OCI-LY1 (cell line): ENCODE measurements at regions not wholly inside any gene's neighbourhood (a gene's known extent, or its start where the extent isn't known, plus 50 kb on each side); places are given as distances from the start of the nearest gene placed in this dataset.

Experiments
- H2AFZ ChIP-seq: fragments of 200-600 bp; sonication (generic), shearing (Covaris generic); 2 replicates; pipeline ENCODE4 v1.6.0; 2014; ENCODE audit warnings: antibody characterized with exemption, mild to moderate bottlenecking, low read length
- H3F3A ChIP-seq: fragments of 200-600 bp; sonication (generic), shearing (Covaris generic); 2 replicates; pipeline ENCODE4 v1.6.0; 2014; ENCODE audit warnings: mild to moderate bottlenecking, antibody characterized with exemption, low read length, moderate library complexity; ENCODE audit not compliant: insufficient read depth
- H3K27ac ChIP-seq: fragments of 200-600 bp; sonication (generic); 2 replicates; pipeline ENCODE4 v1.5.1; 2014; ENCODE audit warnings: low read length, mixed run types, mild to moderate bottlenecking, low read depth; ENCODE audit not compliant: poor library complexity, severe bottlenecking
- H3K27me3 ChIP-seq: fragments of 200-600 bp; sonication (generic); 2 replicates; pipeline ENCODE4 v1.6.0; 2014; ENCODE audit warnings: antibody characterized with exemption, mild to moderate bottlenecking, low read length, moderate library complexity; ENCODE audit not compliant: insufficient read depth
- H3K36me3 ChIP-seq: fragments of 200-600 bp; sonication (generic); 2 replicates; pipeline ENCODE4 v1.6.1; 2014; ENCODE audit warnings: mild to moderate bottlenecking, antibody characterized with exemption, low read length, moderate library complexity, mixed read lengths; ENCODE audit not compliant: insufficient read depth
- H3K4me1 ChIP-seq: fragments of 200-600 bp; sonication (generic); 2 replicates; pipeline ENCODE4 v1.5.1; 2014; ENCODE audit warnings: mild to moderate bottlenecking, low read length, moderate library complexity; ENCODE audit not compliant: insufficient read depth, severe bottlenecking
- H3K4me2 ChIP-seq: fragments of 200-600 bp; sonication (generic), shearing (Covaris generic); 2 replicates; pipeline ENCODE4 v1.6.1; 2014; ENCODE audit warnings: low read length
- H3K4me3 ChIP-seq: fragments of 200-600 bp; sonication (generic); 2 replicates; pipeline ENCODE4 v1.5.1; 2014; ENCODE audit warnings: low read length, low read depth, mild to moderate bottlenecking, mixed read lengths; ENCODE audit not compliant: poor library complexity, severe bottlenecking
- H3K79me2 ChIP-seq: fragments of 200-600 bp; shearing (Covaris generic); 2 replicates; pipeline ENCODE4 v1.6.1; 2016; ENCODE audit warnings: mixed run types, low read length, mixed read lengths; ENCODE audit not compliant: insufficient read depth
- H3K9ac ChIP-seq: fragments of 200-600 bp; sonication (generic), shearing (Covaris generic); 2 replicates; pipeline ENCODE4 v1.6.1; 2014; ENCODE audit warnings: mild to moderate bottlenecking, low read length, mixed read lengths
- H3K9me2 ChIP-seq: fragments of 200-600 bp; sonication (generic), shearing (Covaris generic); 2 replicates; pipeline ENCODE4 v1.6.1; 2014; ENCODE audit warnings: low read depth, mild to moderate bottlenecking, low read length, mixed read lengths
- H3K9me3 ChIP-seq: fragments of 200-600 bp; shearing (Covaris generic); 2 replicates; pipeline ENCODE4 v1.6.1; 2014; ENCODE audit warnings: low read length, mixed read lengths
- H4K20me1 ChIP-seq: fragments of 200-600 bp; sonication (generic), shearing (Covaris generic); 2 replicates; pipeline ENCODE4 v1.6.0; 2016; ENCODE audit warnings: mild to moderate bottlenecking, low read length; ENCODE audit not compliant: insufficient read depth
- EZH2 ChIP-seq: fragments of 200-600 bp; sonication (generic), shearing (Covaris generic); IDR thresholded peaks from 2 replicates; pipeline ENCODE4 v1.8.0; 2017; ENCODE audit warnings: borderline replicate concordance, mixed run types, mild to moderate bottlenecking, antibody characterized with exemption, low read length, moderate library complexity, mixed read lengths
- TF ChIP-seq, protein P1 (sequence below): fragments of 200-600 bp; sonication (generic), shearing (Covaris generic); IDR thresholded peaks from 2 replicates; pipeline ENCODE4 v1.5.1; 2017; ENCODE audit warnings: mild to moderate bottlenecking, antibody characterized with exemption, low read length, moderate library complexity, mixed read lengths

DNA sequence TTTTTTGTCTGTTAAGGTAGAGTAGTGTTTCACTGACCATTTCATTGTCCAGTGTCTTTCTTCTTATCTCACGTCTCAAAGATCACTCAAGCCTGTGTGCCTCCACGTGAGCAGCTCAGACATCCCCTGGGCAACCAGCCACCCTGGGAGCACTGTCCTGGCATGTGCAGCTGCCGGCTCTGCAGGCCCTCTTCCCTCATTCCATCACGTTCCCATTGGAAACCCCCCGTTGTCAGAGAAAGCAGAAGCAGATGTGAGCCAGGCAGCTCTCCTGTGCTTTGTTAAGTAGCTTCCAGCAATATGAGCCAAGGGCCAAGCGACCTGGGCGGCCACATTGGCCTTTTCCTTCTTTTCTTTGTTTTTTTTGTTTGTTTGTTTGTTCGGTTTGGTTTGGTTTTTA lies 233.2 kb upstream of the SYNDIG1 start:
- no peaks in the 10 kb centered on the region for H4K20me1 ChIP-seq

DNA sequence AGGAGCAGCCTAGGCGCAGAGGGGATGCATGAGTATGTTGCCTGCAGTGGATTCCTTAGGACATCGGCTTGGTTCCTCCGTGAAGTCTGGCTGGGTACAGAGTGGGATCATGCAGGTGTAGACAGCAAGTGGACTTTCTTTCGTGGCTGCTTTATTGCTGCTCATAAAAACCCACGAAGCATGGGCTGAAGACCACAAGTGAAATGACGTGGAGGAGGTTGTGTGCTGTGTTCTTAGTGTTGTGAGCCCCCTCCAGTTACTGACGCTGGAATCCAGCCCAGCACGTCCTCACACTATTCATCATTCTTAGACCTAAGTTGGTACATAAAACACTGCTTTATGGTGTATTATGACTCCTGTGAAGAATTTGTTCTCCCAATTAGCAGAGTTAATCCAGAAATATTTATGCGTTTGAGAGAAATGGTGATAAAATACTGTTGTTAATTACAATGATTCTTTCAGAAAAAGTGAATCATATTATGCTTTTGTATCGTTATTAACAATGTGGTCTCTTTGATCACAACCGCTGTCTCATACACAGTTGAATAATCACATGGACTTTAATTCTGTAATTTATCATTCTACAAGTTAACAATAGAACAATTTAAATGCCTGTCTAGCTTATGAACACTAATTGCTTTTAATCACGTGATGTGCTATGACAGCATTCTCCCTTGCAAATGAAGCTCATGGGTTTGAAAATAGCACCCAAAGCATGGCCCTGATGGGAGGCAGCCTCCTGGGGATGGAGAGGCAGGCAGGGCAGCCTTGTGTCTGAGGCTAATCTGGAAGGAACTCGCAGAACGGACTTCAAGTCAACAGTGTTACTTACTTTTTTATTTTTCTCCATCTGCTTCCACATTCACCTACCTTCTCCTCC lies 233.9 kb upstream of the SYNDIG1 start:
- Histone ChIP-seq H3K9me2 (no peaks in the 10 kb centered on the region), H3K4me2 (no peak overlapping the region), H3K9me3 (no peaks in the 10 kb centered on the region), H3K4me1 (no peaks in the 10 kb centered on the region), H3K36me3 (no peaks in the 10 kb centered on the region), H3K9ac (no peak overlapping the region), H3K4me3 (no peak overlapping the region), H3F3A (no peaks in the 10 kb centered on the region), H3K27me3 (no peaks in the 10 kb centered on the region), H2AFZ (no peak overlapping the region), H3K27ac (no peak overlapping the region), H4K20me1 (no peaks in the 10 kb centered on the region), H3K79me2 (no peaks in the 10 kb centered on the region)
- no peak for TF ChIP-seq EZH2
- TF ChIP-seq, protein P1, sequence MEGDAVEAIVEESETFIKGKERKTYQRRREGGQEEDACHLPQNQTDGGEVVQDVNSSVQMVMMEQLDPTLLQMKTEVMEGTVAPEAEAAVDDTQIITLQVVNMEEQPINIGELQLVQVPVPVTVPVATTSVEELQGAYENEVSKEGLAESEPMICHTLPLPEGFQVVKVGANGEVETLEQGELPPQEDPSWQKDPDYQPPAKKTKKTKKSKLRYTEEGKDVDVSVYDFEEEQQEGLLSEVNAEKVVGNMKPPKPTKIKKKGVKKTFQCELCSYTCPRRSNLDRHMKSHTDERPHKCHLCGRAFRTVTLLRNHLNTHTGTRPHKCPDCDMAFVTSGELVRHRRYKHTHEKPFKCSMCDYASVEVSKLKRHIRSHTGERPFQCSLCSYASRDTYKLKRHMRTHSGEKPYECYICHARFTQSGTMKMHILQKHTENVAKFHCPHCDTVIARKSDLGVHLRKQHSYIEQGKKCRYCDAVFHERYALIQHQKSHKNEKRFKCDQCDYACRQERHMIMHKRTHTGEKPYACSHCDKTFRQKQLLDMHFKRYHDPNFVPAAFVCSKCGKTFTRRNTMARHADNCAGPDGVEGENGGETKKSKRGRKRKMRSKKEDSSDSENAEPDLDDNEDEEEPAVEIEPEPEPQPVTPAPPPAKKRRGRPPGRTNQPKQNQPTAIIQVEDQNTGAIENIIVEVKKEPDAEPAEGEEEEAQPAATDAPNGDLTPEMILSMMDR, result no peak

More for the DNA sequence above, 233.2 kb upstream of the SYNDIG1 start:
- H3K36me3 ChIP-seq, result no peaks in the 10 kb centered on the region
- no peak overlapping the region for H3K9ac ChIP-seq
- H3K4me1 ChIP-seq, result no peaks in the 10 kb centered on the region
- no peaks in the 10 kb centered on the region for H3F3A ChIP-seq
- H3K9me2 ChIP-seq, result no peaks in the 10 kb centered on the region
- no peak for TF ChIP-seq EZH2
- TF ChIP-seq, protein P1, result no peak
- H3K4me3 ChIP-seq, result no peak overlapping the region
- H3K27me3 ChIP-seq, result no peaks in the 10 kb centered on the region
- no peaks in the 10 kb centered on the region for H3K9me3 ChIP-seq
- H3K27ac ChIP-seq, result no peak overlapping the region
- H3K79me2 ChIP-seq, result no peaks in the 10 kb centered on the region
- no peak overlapping the region for H2AFZ ChIP-seq
- no peak overlapping the region for H3K4me2 ChIP-seq

DNA sequence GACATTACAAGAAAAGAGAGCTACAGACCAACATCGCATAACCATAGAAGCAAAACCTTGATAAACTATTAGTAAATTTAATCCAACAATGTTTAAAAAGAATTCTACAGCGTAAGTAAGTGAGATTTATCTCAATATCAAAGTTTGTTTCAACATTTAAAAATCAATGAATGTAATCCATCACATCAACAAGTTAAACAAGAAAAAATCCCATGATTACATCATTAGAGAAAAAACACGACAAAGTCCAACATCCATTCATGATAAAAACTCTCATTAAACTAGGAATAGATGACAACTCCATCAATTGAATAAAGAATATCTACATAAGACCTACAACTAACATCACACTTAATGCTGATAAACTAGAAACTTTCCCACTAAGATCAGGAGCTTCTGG lies 239.0 kb upstream of the GGTLC1 start:
- TF ChIP-seq, protein P1, result no peak
- TF ChIP-seq EZH2, result no peak
- no peaks in the 10 kb centered on the region for H3K27me3 ChIP-seq
- no peaks in the 10 kb centered on the region for H4K20me1 ChIP-seq
- H3K4me1 ChIP-seq, result no peaks in the 10 kb centered on the region
- H3K79me2 ChIP-seq, result no peaks in the 10 kb centered on the region
- H3K4me2 ChIP-seq, result no peak overlapping the region
- no peaks in the 10 kb centered on the region for H3F3A ChIP-seq
- H2AFZ ChIP-seq, result no peak overlapping the region
- no peak overlapping the region for H3K27ac ChIP-seq
- no peaks in the 10 kb centered on the region for H3K36me3 ChIP-seq
- H3K9ac ChIP-seq, result no peak overlapping the region
- no peaks in the 10 kb centered on the region for H3K9me3 ChIP-seq
- H3K9me2 ChIP-seq, result no peaks in the 10 kb centered on the region
- no peak overlapping the region for H3K4me3 ChIP-seq
